Peyer's patch (tissue), 4 donors: ENCODE measurements at regions not wholly inside any gene's neighbourhood (a gene's known extent, or its start where the extent isn't known, plus 50 kb on each side); places are given as distances from the start of the nearest gene placed in this dataset.

Source experiments
- CTCF ChIP-seq, 6 experiments: fragments of 450-650 bp in 4 of 6; fragments of 200-600 bp in 2 of 6; sonication (generic) in 1 of 6; IDR thresholded peaks; one replicate each; pipeline ENCODE4 v1.5.1; 2017 to 2019; ENCODE audit warnings: antibody characterized with exemption in 6 of 6, mild to moderate bottlenecking in 3 of 6, moderate library complexity in 1 of 6
- POLR2A ChIP-seq, 2 donors: fragments of 450-650 bp; IDR thresholded peaks; one replicate each; pipeline ENCODE4 v1.5.1; 2017; ENCODE audit warnings: antibody characterized with exemption in 2 of 2, mild to moderate bottlenecking in 2 of 2, moderate library complexity in 2 of 2

- TF ChIP-seq POLR2A (IDR thresholded peaks at IDR 0.05): no peak
- TF ChIP-seq CTCF (IDR thresholded peaks at IDR 0.05): no peak
Measured at GRCh38 chr10:78367751-78368150, 334.1 kb downstream of the RPS24 start.
